Keratinocyte (primary cell): ENCODE measurements at regions not wholly inside any gene's neighbourhood (a gene's known extent, or its start where the extent isn't known, plus 50 kb on each side); places are given as distances from the start of the nearest gene placed in this dataset.

ENCODE experiments used
- EZH2 ChIP-seq: IDR thresholded peaks from one replicate; pipeline ENCODE4 v1.6.1; 2012; ENCODE audit warnings: inconsistent platforms, mild to moderate bottlenecking, low read length, moderate library complexity
- TF ChIP-seq, protein P1 (sequence below), 3 experiments: IDR thresholded peaks in 1 of 3; conservative IDR thresholded peaks in 1 of 3; optimal IDR thresholded peaks in 1 of 3; 2 replicates in 2 of 3; 3 replicates in 1 of 3; pipeline versions ENCODE3 to v1.5.1; 2011; ENCODE audit warnings: low read length in 3 of 3, mild to moderate bottlenecking in 3 of 3, moderate library complexity in 2 of 3, control low read depth in 1 of 3, inconsistent platforms in 1 of 3; ENCODE audit not compliant: insufficient read depth in 2 of 3; ENCODE audit errors: extremely low read depth in 1 of 3

DNA sequence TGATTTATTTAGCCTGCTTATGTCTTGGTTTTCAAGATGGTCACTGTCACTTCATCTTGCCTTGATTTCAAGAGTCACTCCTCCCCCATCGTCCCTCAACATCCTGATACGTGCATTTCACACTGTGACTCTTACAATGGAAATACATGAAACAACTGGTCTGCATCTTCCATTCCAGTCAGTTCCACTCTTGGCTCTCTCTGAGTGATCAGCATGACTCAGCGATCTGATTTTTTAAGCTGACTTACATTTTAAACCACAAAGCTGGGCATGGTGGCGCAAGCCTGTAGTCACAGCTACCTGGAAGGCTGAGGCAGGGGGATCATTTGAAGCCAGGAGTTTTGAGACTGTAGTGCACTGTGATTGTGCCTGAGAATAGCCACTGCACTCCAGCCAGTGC is 271.2 kb upstream of the ROPN1 start:
- TF ChIP-seq, protein P1, sequence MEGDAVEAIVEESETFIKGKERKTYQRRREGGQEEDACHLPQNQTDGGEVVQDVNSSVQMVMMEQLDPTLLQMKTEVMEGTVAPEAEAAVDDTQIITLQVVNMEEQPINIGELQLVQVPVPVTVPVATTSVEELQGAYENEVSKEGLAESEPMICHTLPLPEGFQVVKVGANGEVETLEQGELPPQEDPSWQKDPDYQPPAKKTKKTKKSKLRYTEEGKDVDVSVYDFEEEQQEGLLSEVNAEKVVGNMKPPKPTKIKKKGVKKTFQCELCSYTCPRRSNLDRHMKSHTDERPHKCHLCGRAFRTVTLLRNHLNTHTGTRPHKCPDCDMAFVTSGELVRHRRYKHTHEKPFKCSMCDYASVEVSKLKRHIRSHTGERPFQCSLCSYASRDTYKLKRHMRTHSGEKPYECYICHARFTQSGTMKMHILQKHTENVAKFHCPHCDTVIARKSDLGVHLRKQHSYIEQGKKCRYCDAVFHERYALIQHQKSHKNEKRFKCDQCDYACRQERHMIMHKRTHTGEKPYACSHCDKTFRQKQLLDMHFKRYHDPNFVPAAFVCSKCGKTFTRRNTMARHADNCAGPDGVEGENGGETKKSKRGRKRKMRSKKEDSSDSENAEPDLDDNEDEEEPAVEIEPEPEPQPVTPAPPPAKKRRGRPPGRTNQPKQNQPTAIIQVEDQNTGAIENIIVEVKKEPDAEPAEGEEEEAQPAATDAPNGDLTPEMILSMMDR (optimal IDR thresholded peaks at IDR 0.05 in 1 of 3, IDR thresholded peaks at IDR 0.05 in 1 of 3, conservative IDR thresholded peaks at IDR 0.05 in 1 of 3; ENCODE audit: extremely low read depth in 1 of 3, insufficient read depth in 2 of 3, low read length in 3 of 3) = no peak
- TF ChIP-seq EZH2 = no peak
